ENCODE measurements at regions not wholly inside any gene's neighbourhood (a gene's known extent, or its start where the extent isn't known, plus 50 kb on each side); places are given as distances from the start of the nearest gene placed in this dataset.

- no peak for TF ChIP-seq POLR2A (IDR thresholded peaks at IDR 0.05)
- no peak for TF ChIP-seq CTCF (IDR thresholded peaks at IDR 0.05)
Observed at GRCh38 chr6:22845467-22845866, 276.1 kb downstream of the HDGFL1 start.
